ENCODE measurements at regions not wholly inside any gene's neighbourhood (a gene's known extent, or its start where the extent isn't known, plus 50 kb on each side); places are given as distances from the start of the nearest gene placed in this dataset.

DNA sequence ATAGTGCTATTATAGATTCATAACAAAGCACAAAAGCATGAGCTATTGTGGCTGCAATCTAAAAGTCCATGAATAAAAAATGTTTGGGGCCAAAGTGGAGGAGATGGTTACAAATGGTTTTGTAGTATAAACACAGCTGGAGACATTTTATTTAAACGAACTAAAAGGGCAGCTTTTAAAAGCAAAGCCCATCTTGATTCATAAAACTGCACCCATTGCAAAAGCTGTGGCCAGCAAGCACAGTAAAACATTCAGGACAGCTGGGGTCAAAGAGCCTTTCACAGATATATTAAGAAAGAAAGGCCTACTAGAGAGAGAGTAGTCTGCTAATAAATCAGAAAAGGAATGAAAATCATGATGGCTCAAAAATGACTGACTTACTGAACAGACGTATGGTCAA is 520.8 kb downstream of the NUF2 start:
- DNase-seq (ENCODE audit: insufficient read length, low spot score) (no peak), FAIRE-seq (no peak)
- TF ChIP-seq, protein P1, sequence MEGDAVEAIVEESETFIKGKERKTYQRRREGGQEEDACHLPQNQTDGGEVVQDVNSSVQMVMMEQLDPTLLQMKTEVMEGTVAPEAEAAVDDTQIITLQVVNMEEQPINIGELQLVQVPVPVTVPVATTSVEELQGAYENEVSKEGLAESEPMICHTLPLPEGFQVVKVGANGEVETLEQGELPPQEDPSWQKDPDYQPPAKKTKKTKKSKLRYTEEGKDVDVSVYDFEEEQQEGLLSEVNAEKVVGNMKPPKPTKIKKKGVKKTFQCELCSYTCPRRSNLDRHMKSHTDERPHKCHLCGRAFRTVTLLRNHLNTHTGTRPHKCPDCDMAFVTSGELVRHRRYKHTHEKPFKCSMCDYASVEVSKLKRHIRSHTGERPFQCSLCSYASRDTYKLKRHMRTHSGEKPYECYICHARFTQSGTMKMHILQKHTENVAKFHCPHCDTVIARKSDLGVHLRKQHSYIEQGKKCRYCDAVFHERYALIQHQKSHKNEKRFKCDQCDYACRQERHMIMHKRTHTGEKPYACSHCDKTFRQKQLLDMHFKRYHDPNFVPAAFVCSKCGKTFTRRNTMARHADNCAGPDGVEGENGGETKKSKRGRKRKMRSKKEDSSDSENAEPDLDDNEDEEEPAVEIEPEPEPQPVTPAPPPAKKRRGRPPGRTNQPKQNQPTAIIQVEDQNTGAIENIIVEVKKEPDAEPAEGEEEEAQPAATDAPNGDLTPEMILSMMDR (IDR thresholded peaks at IDR 0.05; ENCODE audit: insufficient read depth, missing control alignments), result no peak

DNA sequence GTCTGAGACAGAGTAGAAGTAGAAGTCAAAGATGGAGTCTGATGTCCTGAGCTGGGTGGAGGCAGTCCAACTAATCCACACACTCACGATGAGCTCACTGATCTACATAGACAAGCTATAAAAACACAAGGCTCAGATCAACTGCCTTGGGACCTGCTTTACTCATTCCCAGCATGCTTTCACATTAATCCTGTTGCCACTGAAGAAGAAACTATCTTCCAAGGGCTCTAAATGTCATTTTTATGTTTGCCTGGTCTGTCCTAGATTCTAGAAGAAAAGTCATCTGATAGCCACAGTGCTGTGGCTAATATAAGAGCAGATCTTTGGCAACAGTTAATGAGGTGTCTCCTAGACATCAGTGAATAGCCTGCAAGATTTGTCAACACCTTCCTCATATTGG is 522.7 kb downstream of the NUF2 start:
- TF ChIP-seq, protein P1 (IDR thresholded peaks at IDR 0.05; ENCODE audit: insufficient read depth, missing control alignments), result no peak
- no peak for DNase-seq (ENCODE audit: insufficient read length, low spot score)
- FAIRE-seq, result no peak

DNA sequence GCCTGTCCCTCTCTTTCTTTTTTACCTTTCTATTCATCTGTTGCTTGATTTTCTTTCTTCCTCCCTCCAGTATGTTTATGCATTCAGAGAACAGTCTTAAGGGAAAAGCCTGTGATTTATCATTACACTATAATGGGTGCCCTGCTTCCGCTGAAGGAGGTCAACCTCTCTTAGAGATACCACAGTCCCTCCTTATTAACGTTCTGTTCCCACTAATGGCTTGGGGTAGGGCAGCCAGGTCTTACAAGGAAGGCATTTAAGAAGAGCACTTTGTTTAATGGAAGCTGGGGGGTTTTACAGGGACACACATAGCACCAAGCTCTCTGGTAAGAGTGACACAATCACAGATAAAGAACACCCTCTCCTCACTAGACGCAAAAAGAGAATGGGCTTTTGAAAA is 523.5 kb downstream of the NUF2 start:
- TF ChIP-seq, protein P1 (IDR thresholded peaks at IDR 0.05; ENCODE audit: insufficient read depth, missing control alignments), result no peak
- DNase-seq (ENCODE audit: insufficient read length, low spot score) (no peak), FAIRE-seq (no peak)

DNA sequence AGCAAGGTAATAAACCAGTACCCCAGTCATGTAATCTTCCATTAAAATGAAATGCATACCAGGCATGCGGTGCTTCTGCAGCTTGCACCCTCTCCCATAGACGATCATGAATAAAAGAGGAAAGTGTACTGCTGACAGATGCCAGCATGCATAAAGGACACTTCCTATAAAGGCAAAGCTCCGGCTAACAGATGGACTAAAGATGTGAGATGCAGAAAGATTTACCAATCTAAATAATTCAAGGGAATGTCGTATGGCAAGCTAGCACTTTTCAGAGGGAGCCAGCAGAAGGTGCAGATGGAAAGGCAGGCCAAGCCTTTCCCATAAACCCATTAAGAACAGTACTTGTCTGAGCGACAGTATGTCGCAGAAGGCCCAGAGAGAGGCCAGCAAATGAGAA is 542.0 kb downstream of the NUF2 start:
- DNase-seq (ENCODE audit: insufficient read length, low spot score) (no peak), FAIRE-seq (no peak)
- TF ChIP-seq, protein P1 (IDR thresholded peaks at IDR 0.05; ENCODE audit: insufficient read depth, missing control alignments), result no peak

DNA sequence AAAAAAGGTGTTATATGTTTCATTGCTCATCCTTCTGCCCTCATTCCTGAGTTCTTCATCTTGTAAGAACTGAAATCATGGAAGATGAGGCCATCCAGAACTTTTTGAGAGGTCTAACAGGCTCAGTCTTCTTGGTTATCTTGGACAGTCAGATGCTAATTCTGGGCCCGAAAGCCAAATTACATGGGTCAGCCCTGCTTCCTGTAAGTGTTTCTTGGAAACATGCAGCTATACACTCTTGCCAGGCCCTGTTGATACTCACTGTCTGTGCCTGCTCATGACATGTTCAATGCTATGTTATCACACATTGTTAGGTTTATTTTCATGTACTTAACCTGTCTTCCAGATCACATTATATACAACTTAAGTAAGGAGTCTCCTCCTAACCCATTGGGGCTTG is 542.5 kb downstream of the NUF2 start:
- TF ChIP-seq, protein P1 (IDR thresholded peaks at IDR 0.05; ENCODE audit: insufficient read depth, missing control alignments), result no peak
- no peak for DNase-seq (ENCODE audit: insufficient read length, low spot score)
- FAIRE-seq, result peak; percentile 11

DNA sequence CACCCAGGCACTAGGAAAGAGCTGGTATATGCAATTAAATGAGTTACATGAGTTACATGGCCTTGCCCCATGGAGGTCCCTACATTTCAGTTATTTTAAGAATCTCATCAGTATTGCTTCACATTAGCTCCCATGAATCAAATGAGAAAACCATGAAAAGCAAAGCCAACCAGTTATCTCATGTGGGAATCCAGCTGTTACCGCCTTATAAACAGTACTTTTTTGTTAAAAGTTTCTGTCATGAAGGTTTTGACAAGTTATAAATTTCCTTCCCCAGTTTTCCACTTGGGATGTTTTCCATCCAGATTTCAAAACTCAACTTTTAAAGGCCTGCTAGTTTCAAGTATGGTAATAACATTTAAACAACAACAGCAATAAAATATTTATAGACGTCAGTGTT is 544.8 kb downstream of the NUF2 start:
- TF ChIP-seq, protein P1 (IDR thresholded peaks at IDR 0.05; ENCODE audit: insufficient read depth, missing control alignments), result no peak
- DNase-seq (ENCODE audit: insufficient read length, low spot score) (no peak), FAIRE-seq (peak; percentile 6)

DNA sequence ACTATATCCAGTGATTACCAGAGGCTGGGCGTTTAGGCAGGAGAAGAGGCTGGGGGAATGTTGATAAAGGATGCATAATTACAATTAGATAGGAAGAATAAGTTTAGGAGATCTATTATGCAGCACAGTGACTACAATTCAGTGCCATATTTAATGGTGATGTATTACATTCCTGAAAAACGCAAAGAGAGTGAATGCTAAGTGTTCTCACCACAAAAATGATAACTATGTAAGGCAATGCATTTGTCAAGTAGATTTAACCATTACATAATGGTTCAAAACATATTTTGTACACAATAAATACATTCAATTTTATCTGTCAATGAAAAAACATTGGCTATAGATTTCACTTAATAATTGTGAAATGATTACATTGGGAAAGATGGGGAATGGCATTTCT is 548.9 kb downstream of the NUF2 start:
- peak; percentile 79 for FAIRE-seq
- no peak for DNase-seq (ENCODE audit: insufficient read length, low spot score)
- TF ChIP-seq, protein P1 (IDR thresholded peaks at IDR 0.05; ENCODE audit: insufficient read depth, missing control alignments), result no peak

All from D721Med (cell line).